ENCODE measurements at regions not wholly inside any gene's neighbourhood (a gene's known extent, or its start where the extent isn't known, plus 50 kb on each side); places are given as distances from the start of the nearest gene placed in this dataset.
A peak's percentile ranks its signal among the peaks of the same experiment; 100 is the strongest.
"Not testable (repeated sequence)": the region's sequence is repeated elsewhere in the genome, so short reads cannot be mapped to it uniquely, and the experiment has no call there.

- DNase-seq (ENCODE audit: low read depth in 2 of 2), result no peak
Observed at GRCh38 chr6:37078814-37079213, 73.4 kb downstream of the FGD2 start.

- no peak for DNase-seq (ENCODE audit: low read depth in 2 of 2)
Observed at GRCh38 chr6:37081042-37081607, 75.7 kb downstream of the FGD2 start.

- DNase-seq (ENCODE audit: low read depth in 2 of 2), result no peak
Observed at GRCh38 chr6:37082390-37083130, 77.1 kb downstream of the FGD2 start.

- no peak for DNase-seq (ENCODE audit: low read depth in 2 of 2)
Observed at GRCh38 chr6:37083243-37084138, 78.0 kb downstream of the FGD2 start.

GRCh38 chr6:37084665-37085064, 79.2 kb downstream of the FGD2 start:
- not testable (repeated sequence) for DNase-seq (ENCODE audit: low read depth in 2 of 2)

GRCh38 chr6:37085198-37085597, 79.7 kb downstream of the FGD2 start:
- no peak for DNase-seq (ENCODE audit: low read depth in 2 of 2)

- no peak for DNase-seq (ENCODE audit: low read depth in 2 of 2)
Observed at GRCh38 chr6:37088897-37089296, 81.1 kb upstream of the PIM1 start.

GRCh38 chr6:37089783-37090182, 80.2 kb upstream of the PIM1 start:
- no peak for DNase-seq (ENCODE audit: low read depth in 2 of 2)

- DNase-seq (ENCODE audit: low read depth in 2 of 2), result not testable (repeated sequence)
Observed at GRCh38 chr6:37091104-37091503, 78.8 kb upstream of the PIM1 start.

GRCh38 chr6:37091586-37091985, 78.4 kb upstream of the PIM1 start:
- DNase-seq (ENCODE audit: low read depth in 2 of 2), result not testable (repeated sequence)

GRCh38 chr6:37092923-37093727, 76.8 kb upstream of the PIM1 start:
- DNase-seq (ENCODE audit: low read depth in 2 of 2), result no peak

- DNase-seq (ENCODE audit: low read depth in 2 of 2), result no peak
Observed at GRCh38 chr6:37093728-37094069, 76.3 kb upstream of the PIM1 start.

- DNase-seq (ENCODE audit: low read depth in 2 of 2), result no peak
Observed at GRCh38 chr6:37095997-37096396, 74.0 kb upstream of the PIM1 start.

GRCh38 chr6:37097335-37097734, 72.6 kb upstream of the PIM1 start:
- no peak for DNase-seq (ENCODE audit: low read depth in 2 of 2)

- no peak for DNase-seq (ENCODE audit: low read depth in 2 of 2)
Observed at GRCh38 chr6:37099442-37099841, 70.5 kb upstream of the PIM1 start.

GRCh38 chr6:37100745-37101144, 69.2 kb upstream of the PIM1 start:
- DNase-seq (ENCODE audit: low read depth in 2 of 2), result no peak

GRCh38 chr6:37101991-37102298, 68.0 kb upstream of the PIM1 start:
- DNase-seq (ENCODE audit: low read depth in 2 of 2), result no peak

- peak; percentile 56 to 71 for DNase-seq (ENCODE audit: low read depth in 2 of 2)
Observed at GRCh38 chr6:37102299-37103168, 67.4 kb upstream of the PIM1 start.

GRCh38 chr6:37103169-37104039, 66.5 kb upstream of the PIM1 start:
- DNase-seq (ENCODE audit: low read depth in 2 of 2), result no peak

- no peak for DNase-seq (ENCODE audit: low read depth in 2 of 2)
Observed at GRCh38 chr6:37104824-37105147, 65.2 kb upstream of the PIM1 start.
